PFSK-1 (cell line): ENCODE measurements at regions not wholly inside any gene's neighbourhood (a gene's known extent, or its start where the extent isn't known, plus 50 kb on each side); places are given as distances from the start of the nearest gene placed in this dataset.

ENCODE experiments used
- FOXP2 ChIP-seq: optimal IDR thresholded peaks from 2 replicates; pipeline ENCODE3; 2011; ENCODE audit warnings: borderline replicate concordance, control low read depth, inconsistent platforms; ENCODE audit not compliant: insufficient read depth; ENCODE audit errors: extremely low read length, extremely low read depth
- POLR2AphosphoS5 ChIP-seq: IDR thresholded peaks from 2 replicates; pipeline ENCODE4 v1.6.1; 2012; ENCODE audit warnings: low read depth, mild to moderate bottlenecking, control low read depth, low read length, moderate library complexity
- REST ChIP-seq, 2 experiments: IDR thresholded peaks; 2 replicates each; pipeline versions ENCODE4 v1.6.1 to v1.8.0; 2011 to 2012; ENCODE audit warnings: low read depth in 2 of 2, low read length in 2 of 2, control low read depth in 1 of 2, inconsistent platforms in 1 of 2, mild to moderate bottlenecking in 1 of 2, moderate library complexity in 1 of 2; ENCODE audit not compliant: insufficient read depth in 1 of 2
- SIN3A ChIP-seq: IDR thresholded peaks from 2 replicates; pipeline ENCODE4 v1.6.1; 2012; ENCODE audit warnings: mild to moderate bottlenecking, low read length, moderate library complexity, borderline replicate concordance; ENCODE audit not compliant: insufficient read depth
- TAF1 ChIP-seq: IDR thresholded peaks from 2 replicates; pipeline ENCODE4 v1.6.1; 2012; ENCODE audit warnings: low read length, control low read depth, borderline replicate concordance; ENCODE audit not compliant: insufficient read depth

- TF ChIP-seq POLR2AphosphoS5 (no peak), SIN3A (no peak), TAF1 (no peak), REST (IDR thresholded peaks at IDR 0.05; ENCODE audit: insufficient read depth in 1 of 2, low read depth in 2 of 2, low read length in 2 of 2) (no peak), FOXP2 (no peak)
These were observed 471.1 kb upstream of the WWC1 start for GRCh38 chr5:167820101-167820990.
